ENCODE measurements at regions not wholly inside any gene's neighbourhood (a gene's known extent, or its start where the extent isn't known, plus 50 kb on each side); places are given as distances from the start of the nearest gene placed in this dataset.

DNA sequence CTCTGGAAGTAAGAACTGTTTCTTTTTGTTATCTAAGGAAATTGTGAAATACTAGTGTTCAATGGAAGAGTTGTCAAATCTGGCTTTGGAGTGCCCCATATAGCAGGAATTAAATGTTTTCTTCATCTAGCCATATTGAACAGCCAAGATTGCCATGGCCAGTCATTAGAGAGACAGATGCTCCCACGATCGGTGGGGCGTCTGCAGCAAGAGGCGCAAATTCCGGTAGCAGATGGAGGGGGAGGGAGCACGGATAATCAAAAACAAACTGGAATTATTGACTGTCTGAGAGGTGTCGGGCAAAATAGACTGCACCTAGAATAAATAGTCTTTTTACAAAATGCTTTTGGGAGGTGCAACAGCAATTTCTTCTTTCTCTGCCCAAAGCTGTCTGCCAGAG lies 139.1 kb upstream of the FSTL4 start:
- TF ChIP-seq ZFP30 (CRISPR knock-in tag; IDR thresholded peaks at IDR 0.05), result no peak
- no peak for TF ChIP-seq TCF4 (CRISPR knock-in tag; IDR thresholded peaks at IDR 0.05; ENCODE audit: borderline replicate concordance)
- no peak for TF ChIP-seq PATZ1 (CRISPR knock-in tag; IDR thresholded peaks at IDR 0.05; ENCODE audit: borderline replicate concordance)
- TF ChIP-seq CSDC2 (CRISPR knock-in tag; IDR thresholded peaks at IDR 0.05), result no peak
